ENCODE measurements at regions not wholly inside any gene's neighbourhood (a gene's known extent, or its start where the extent isn't known, plus 50 kb on each side); places are given as distances from the start of the nearest gene placed in this dataset.

DNA sequence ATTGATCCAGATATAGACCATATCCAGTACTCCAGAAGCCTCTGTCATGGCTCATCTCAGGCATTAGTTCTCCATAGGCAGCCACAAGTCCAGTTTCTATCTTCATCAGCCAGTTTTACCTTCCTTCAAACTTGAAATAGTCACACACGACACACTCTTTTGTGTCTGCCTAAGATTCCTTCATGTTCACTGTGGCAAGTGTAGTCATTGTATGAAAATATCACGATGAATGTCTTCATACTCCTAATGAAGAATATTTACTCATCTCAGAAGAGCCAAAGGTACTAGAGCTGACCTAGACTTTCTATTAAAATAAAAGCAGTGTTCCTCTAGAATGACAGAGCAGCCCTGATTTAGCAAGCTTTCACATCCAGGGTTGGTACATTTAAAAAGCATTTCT is 230.7 kb downstream of the SNX13 start:
- no peak for TF ChIP-seq CTCF (IDR thresholded peaks at IDR 0.05; ENCODE audit: poor library complexity, severe bottlenecking)
- TF ChIP-seq POLR2AphosphoS5 (IDR thresholded peaks at IDR 0.05): no peak
- no peak for TF ChIP-seq SMC3 (conservative IDR thresholded peaks at IDR 0.05; ENCODE audit: poor library complexity)
- TF ChIP-seq, protein P1, sequence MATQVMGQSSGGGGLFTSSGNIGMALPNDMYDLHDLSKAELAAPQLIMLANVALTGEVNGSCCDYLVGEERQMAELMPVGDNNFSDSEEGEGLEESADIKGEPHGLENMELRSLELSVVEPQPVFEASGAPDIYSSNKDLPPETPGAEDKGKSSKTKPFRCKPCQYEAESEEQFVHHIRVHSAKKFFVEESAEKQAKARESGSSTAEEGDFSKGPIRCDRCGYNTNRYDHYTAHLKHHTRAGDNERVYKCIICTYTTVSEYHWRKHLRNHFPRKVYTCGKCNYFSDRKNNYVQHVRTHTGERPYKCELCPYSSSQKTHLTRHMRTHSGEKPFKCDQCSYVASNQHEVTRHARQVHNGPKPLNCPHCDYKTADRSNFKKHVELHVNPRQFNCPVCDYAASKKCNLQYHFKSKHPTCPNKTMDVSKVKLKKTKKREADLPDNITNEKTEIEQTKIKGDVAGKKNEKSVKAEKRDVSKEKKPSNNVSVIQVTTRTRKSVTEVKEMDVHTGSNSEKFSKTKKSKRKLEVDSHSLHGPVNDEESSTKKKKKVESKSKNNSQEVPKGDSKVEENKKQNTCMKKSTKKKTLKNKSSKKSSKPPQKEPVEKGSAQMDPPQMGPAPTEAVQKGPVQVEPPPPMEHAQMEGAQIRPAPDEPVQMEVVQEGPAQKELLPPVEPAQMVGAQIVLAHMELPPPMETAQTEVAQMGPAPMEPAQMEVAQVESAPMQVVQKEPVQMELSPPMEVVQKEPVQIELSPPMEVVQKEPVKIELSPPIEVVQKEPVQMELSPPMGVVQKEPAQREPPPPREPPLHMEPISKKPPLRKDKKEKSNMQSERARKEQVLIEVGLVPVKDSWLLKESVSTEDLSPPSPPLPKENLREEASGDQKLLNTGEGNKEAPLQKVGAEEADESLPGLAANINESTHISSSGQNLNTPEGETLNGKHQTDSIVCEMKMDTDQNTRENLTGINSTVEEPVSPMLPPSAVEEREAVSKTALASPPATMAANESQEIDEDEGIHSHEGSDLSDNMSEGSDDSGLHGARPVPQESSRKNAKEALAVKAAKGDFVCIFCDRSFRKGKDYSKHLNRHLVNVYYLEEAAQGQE (IDR thresholded peaks at IDR 0.05; ENCODE audit: borderline replicate concordance): no peak
- TF ChIP-seq EZH2 (IDR thresholded peaks at IDR 0.05; ENCODE audit: borderline replicate concordance, insufficient read depth, low read length, poor library complexity, severe bottlenecking): no peak
- TF ChIP-seq MXI1 (conservative IDR thresholded peaks at IDR 0.05; ENCODE audit: poor library complexity, severe bottlenecking): no peak
- no peak for TF ChIP-seq EP300 (conservative IDR thresholded peaks at IDR 0.05; ENCODE audit: poor library complexity, severe bottlenecking)
- no peak for TF ChIP-seq TAF1 (IDR thresholded peaks at IDR 0.05; ENCODE audit: low read depth)
- no peak for TF ChIP-seq RAD21 (conservative IDR thresholded peaks at IDR 0.05)
